ENCODE measurements at regions not wholly inside any gene's neighbourhood (a gene's known extent, or its start where the extent isn't known, plus 50 kb on each side); places are given as distances from the start of the nearest gene placed in this dataset.

- no peak for DNase-seq (ENCODE audit: low read depth)
- TF ChIP-seq CTCF (conservative IDR thresholded peaks at IDR 0.05; ENCODE audit: control insufficient read depth, insufficient read depth, low read depth, low read length): no peak
- no peak overlapping the region for H3K4me3 ChIP-seq (ENCODE audit: control insufficient read depth, low read depth, low read length)
These were observed 119.3 kb upstream of the SLC7A14 start for GRCh38 chr3:170705131-170705530.

GRCh38 chr3:170703121-170703588 lies 117.3 kb upstream of the SLC7A14 start:
- DNase-seq (ENCODE audit: low read depth): peak; percentile 96
- no peak for TF ChIP-seq CTCF (conservative IDR thresholded peaks at IDR 0.05; ENCODE audit: control insufficient read depth, insufficient read depth, low read depth, low read length)
- no peak overlapping the region for H3K4me3 ChIP-seq (ENCODE audit: control insufficient read depth, low read depth, low read length)

- TF ChIP-seq CTCF (conservative IDR thresholded peaks at IDR 0.05; ENCODE audit: control insufficient read depth, insufficient read depth, low read depth, low read length): no peak
- H3K4me3 ChIP-seq (ENCODE audit: control insufficient read depth, low read depth, low read length): no peak overlapping the region
- DNase-seq (ENCODE audit: low read depth): peak; percentile 30
These were observed 116.1 kb upstream of the SLC7A14 start for GRCh38 chr3:170701696-170702678.

GRCh38 chr3:170700054-170700404 lies 114.2 kb upstream of the SLC7A14 start:
- no peak for DNase-seq (ENCODE audit: low read depth)
- no peak overlapping the region for H3K4me3 ChIP-seq (ENCODE audit: control insufficient read depth, low read depth, low read length)
- TF ChIP-seq CTCF (conservative IDR thresholded peaks at IDR 0.05; ENCODE audit: control insufficient read depth, insufficient read depth, low read depth, low read length): no peak

GRCh38 chr3:170699158-170700053 lies 113.5 kb upstream of the SLC7A14 start:
- peak; percentile 42 for DNase-seq (ENCODE audit: low read depth)
- no peak for TF ChIP-seq CTCF (conservative IDR thresholded peaks at IDR 0.05; ENCODE audit: control insufficient read depth, insufficient read depth, low read depth, low read length)

GRCh38 chr3:170697908-170698307 lies 112.0 kb upstream of the SLC7A14 start:
- no peak for DNase-seq (ENCODE audit: low read depth)
- H3K4me3 ChIP-seq (ENCODE audit: control insufficient read depth, low read depth, low read length): no peak overlapping the region
- TF ChIP-seq CTCF (conservative IDR thresholded peaks at IDR 0.05; ENCODE audit: control insufficient read depth, insufficient read depth, low read depth, low read length): no peak

More at GRCh38 chr3:170699158-170700053, 113.5 kb upstream of the SLC7A14 start:
- no peak overlapping the region for H3K4me3 ChIP-seq (ENCODE audit: control insufficient read depth, low read depth, low read length)
